SU-DHL-6 (cell line): ENCODE measurements at regions not wholly inside any gene's neighbourhood (a gene's known extent, or its start where the extent isn't known, plus 50 kb on each side); places are given as distances from the start of the nearest gene placed in this dataset.
"Not testable (repeated sequence)": the region's sequence is repeated elsewhere in the genome, so short reads cannot be mapped to it uniquely, and the experiment has no call there.

Source experiments
- H2AFZ ChIP-seq: fragments of 200-600 bp; sonication (generic); 2 replicates; pipeline ENCODE4 v1.6.1; 2014; ENCODE audit warnings: low read depth, mild to moderate bottlenecking, moderate library complexity, mixed read lengths, antibody characterized with exemption, low read length; ENCODE audit not compliant: severe bottlenecking
- H3F3A ChIP-seq: fragments of 200-600 bp; shearing (Covaris generic); 2 replicates; pipeline ENCODE4 v1.6.0; 2016; ENCODE audit warnings: antibody characterized with exemption, mild to moderate bottlenecking; ENCODE audit not compliant: insufficient read depth
- H3K27ac ChIP-seq: fragments of 200-600 bp; sonication (generic); 2 replicates; pipeline ENCODE4 v1.5.1; 2016; ENCODE audit warnings: low read depth, mild to moderate bottlenecking, low read length, moderate library complexity, mixed read lengths
- H3K27me3 ChIP-seq: fragments of 200-600 bp; sonication (generic), shearing (Covaris generic); 2 replicates; pipeline ENCODE4 v1.6.0; 2014; ENCODE audit warnings: mild to moderate bottlenecking, low read length
- H3K36me3 ChIP-seq: fragments of 200-600 bp; sonication (generic); 2 replicates; pipeline ENCODE4 v1.6.1; 2014; ENCODE audit warnings: mild to moderate bottlenecking, low read length, mixed read lengths
- H3K4me2 ChIP-seq: fragments of 300-600, 200-600 bp; shearing (Covaris generic), sonication (generic); 2 replicates; pipeline ENCODE4 v1.6.0; 2014; ENCODE audit warnings: low read length, low read depth, mild to moderate bottlenecking; ENCODE audit not compliant: poor library complexity, severe bottlenecking
- H3K4me3 ChIP-seq: fragments of 200-600 bp; sonication (generic); 2 replicates; pipeline ENCODE4 v1.5.1; 2014; ENCODE audit warnings: antibody characterized with exemption, low read length, mild to moderate bottlenecking, mixed read lengths; ENCODE audit not compliant: insufficient read depth, poor library complexity, severe bottlenecking
- H3K79me2 ChIP-seq: fragments of 200-600 bp; sonication (generic); 2 replicates; pipeline ENCODE4 v1.6.1; 2014; ENCODE audit warnings: mild to moderate bottlenecking, low read length, moderate library complexity; ENCODE audit not compliant: insufficient read depth
- H3K9ac ChIP-seq: fragments of 200-600 bp; sonication (generic); 2 replicates; pipeline ENCODE4 v1.7.0; 2014; ENCODE audit warnings: mild to moderate bottlenecking, low read length
- H3K9me2 ChIP-seq: fragments of 200-600 bp; sonication (generic); replicated peaks from 2 replicates; pipeline ENCODE4 v1.6.1; 2014; ENCODE audit warnings: low read length; ENCODE audit not compliant: insufficient read depth
- H3K9me3 ChIP-seq: fragments of 200-600 bp; sonication (generic); 2 replicates; pipeline ENCODE4 v1.6.1; 2014; ENCODE audit warnings: low read length, mixed read lengths; ENCODE audit not compliant: insufficient read depth
- H4K20me1 ChIP-seq: fragments of 200-600 bp; sonication (generic); 2 replicates; pipeline ENCODE4 v1.6.1; 2014; ENCODE audit warnings: low read depth, mild to moderate bottlenecking, antibody characterized with exemption, low read length, moderate library complexity, mixed read lengths
- CTCF ChIP-seq: fragments of 200-600 bp; sonication (generic); IDR thresholded peaks from one replicate; pipeline ENCODE4 v1.5.1; 2017; ENCODE audit warnings: antibody characterized with exemption, mild to moderate bottlenecking, low read length, moderate library complexity; ENCODE audit not compliant: insufficient read depth, poor library complexity, severe bottlenecking
- EZH2phosphoT487 ChIP-seq: fragments of 200-600 bp; sonication (generic), shearing (Covaris generic); conservative IDR thresholded peaks from 2 replicates; pipeline ENCODE4 v1.6.1; 2018; ENCODE audit warnings: mild to moderate bottlenecking, antibody characterized with exemption, low read length, moderate library complexity, mixed read lengths

- no peaks in the 10 kb centered on the region for H3K79me2 ChIP-seq
- H3K27ac ChIP-seq = no peak overlapping the region
- no peak overlapping the region for H2AFZ ChIP-seq
- no peak for TF ChIP-seq CTCF
- TF ChIP-seq EZH2phosphoT487 = no peak
- no peak overlapping the region for H3K4me3 ChIP-seq
- no peaks in the 10 kb centered on the region for H3F3A ChIP-seq
- no peaks in the 10 kb centered on the region for H3K27me3 ChIP-seq
- no peaks in the 10 kb centered on the region for H4K20me1 ChIP-seq
- no peaks in the 10 kb centered on the region for H3K36me3 ChIP-seq
- H3K9ac ChIP-seq = no peak overlapping the region
- H3K9me3 ChIP-seq = no peaks in the 10 kb centered on the region
- H3K9me2 ChIP-seq = no peaks in the 10 kb centered on the region
- H3K4me2 ChIP-seq = no peak overlapping the region
Measured at GRCh38 chr4:127469542-127469941, 163.2 kb upstream of the INTU start.

- no peaks in the 10 kb centered on the region for H3K36me3 ChIP-seq
- H2AFZ ChIP-seq = no peak overlapping the region
- H3F3A ChIP-seq = no peaks in the 10 kb centered on the region
- no peak overlapping the region for H3K9ac ChIP-seq
- H3K27ac ChIP-seq = no peak overlapping the region
- H4K20me1 ChIP-seq = no peaks in the 10 kb centered on the region
- no peaks in the 10 kb centered on the region for H3K9me3 ChIP-seq
- no peak overlapping the region for H3K4me3 ChIP-seq
- no peaks in the 10 kb centered on the region for H3K27me3 ChIP-seq
- no peak overlapping the region for H3K4me2 ChIP-seq
- no peaks in the 10 kb centered on the region for H3K79me2 ChIP-seq
- H3K9me2 ChIP-seq = no peaks in the 10 kb centered on the region
- TF ChIP-seq CTCF (no peak), EZH2phosphoT487 (no peak)
Measured at GRCh38 chr4:127469959-127470809, 162.6 kb upstream of the INTU start.

- not testable (repeated sequence) for H3K9me2 ChIP-seq, H3K27ac ChIP-seq, H3K36me3 ChIP-seq, H3K4me2 ChIP-seq, H3K27me3 ChIP-seq, H3K79me2 ChIP-seq, H3K9me3 ChIP-seq, H4K20me1 ChIP-seq, H3K9ac ChIP-seq, H3F3A ChIP-seq, H3K4me3 ChIP-seq, H2AFZ ChIP-seq
Measured at GRCh38 chr4:127478271-127478670, 154.5 kb upstream of the INTU start.

GRCh38 chr4:127479031-127479622, 153.6 kb upstream of the INTU start:
- no peak overlapping the region for H3K4me2 ChIP-seq
- H3K9ac ChIP-seq = no peak overlapping the region
- H3K27ac ChIP-seq = no peak overlapping the region
- H3K27me3 ChIP-seq = no peaks in the 10 kb centered on the region
- no peak overlapping the region for H3K4me3 ChIP-seq
- no peaks in the 10 kb centered on the region for H3F3A ChIP-seq
- no peaks in the 10 kb centered on the region for H3K79me2 ChIP-seq
- H3K36me3 ChIP-seq = no peaks in the 10 kb centered on the region
- TF ChIP-seq EZH2phosphoT487 (no peak), CTCF (peak; percentile 10)
- no peaks in the 10 kb centered on the region for H3K9me2 ChIP-seq
- H2AFZ ChIP-seq = no peak overlapping the region
- no peaks in the 10 kb centered on the region for H3K9me3 ChIP-seq
- no peaks in the 10 kb centered on the region for H4K20me1 ChIP-seq
